Neural cell (in vitro differentiated cells): ENCODE measurements at regions not wholly inside any gene's neighbourhood (a gene's known extent, or its start where the extent isn't known, plus 50 kb on each side); places are given as distances from the start of the nearest gene placed in this dataset.

Source experiments
- H2AFZ ChIP-seq: fragments of 200-600, 300-800 bp; sonication (generic), shearing (Covaris generic); 2 replicates; pipeline ENCODE4 v1.6.0; 2014; ENCODE audit warnings: low read depth, mild to moderate bottlenecking, antibody characterized with exemption, low read length, moderate library complexity
- H3F3A ChIP-seq: fragments of 200-600 bp; shearing (Covaris generic); 2 replicates; pipeline ENCODE4 v1.6.1; 2016; ENCODE audit warnings: mild to moderate bottlenecking, moderate library complexity, mixed read lengths, antibody characterized with exemption, low read length; ENCODE audit not compliant: insufficient read depth, poor library complexity, severe bottlenecking
- H3K27ac ChIP-seq: fragments of 200-600, 300-800 bp; sonication (generic), shearing (Covaris generic); 2 replicates; pipeline ENCODE4 v1.5.1; 2014; ENCODE audit warnings: mild to moderate bottlenecking, low read length, moderate library complexity
- H3K27me3 ChIP-seq: fragments of 300-800, 200-600 bp; sonication (generic), shearing (Covaris generic); 2 replicates; pipeline ENCODE4 v1.6.0; 2014; ENCODE audit warnings: mild to moderate bottlenecking, low read depth, low read length, moderate library complexity; ENCODE audit not compliant: insufficient read depth
- H3K36me3 ChIP-seq: fragments of 300-800, 200-600 bp; sonication (generic), shearing (Covaris generic); 2 replicates; pipeline ENCODE4 v1.5.1; 2014; ENCODE audit warnings: mild to moderate bottlenecking, antibody characterized with exemption, low read length, moderate library complexity; ENCODE audit not compliant: insufficient read depth
- H3K4me2 ChIP-seq: fragments of 300-800, 200-600 bp; sonication (generic), shearing (Covaris generic); 2 replicates; pipeline ENCODE4 v1.6.0; 2014; ENCODE audit warnings: mild to moderate bottlenecking, low read length
- H3K4me3 ChIP-seq: fragments of 300-800, 200-600 bp; sonication (generic), shearing (Covaris generic); 2 replicates; pipeline ENCODE4 v1.5.1; 2014; ENCODE audit warnings: mild to moderate bottlenecking, low read length, moderate library complexity
- H3K79me2 ChIP-seq: fragments of 200-600 bp; shearing (Covaris generic); replicated peaks from 2 replicates; pipeline ENCODE4 v1.6.0; 2014; ENCODE audit warnings: mild to moderate bottlenecking, low read length, moderate library complexity; ENCODE audit not compliant: insufficient read depth
- H3K9ac ChIP-seq: fragments of 300-800, 200-600 bp; sonication (generic), shearing (Covaris generic); 2 replicates; pipeline ENCODE4 v1.6.1; 2016; ENCODE audit warnings: mild to moderate bottlenecking, low read length, mixed read lengths
- H3K9me2 ChIP-seq: fragments of 200-600 bp; shearing (Covaris generic); 2 replicates; pipeline ENCODE4 v1.6.1; 2016; ENCODE audit warnings: mild to moderate bottlenecking, low read length, mixed read lengths; ENCODE audit not compliant: insufficient read depth
- H3K9me3 ChIP-seq: fragments of 200-600, 300-800 bp; sonication (generic), shearing (Covaris generic); 2 replicates; pipeline ENCODE4 v1.6.1; 2016; ENCODE audit warnings: mild to moderate bottlenecking, mixed run types, low read length, moderate library complexity, mixed read lengths
- H4K20me1 ChIP-seq: fragments of 200-600 bp; shearing (Covaris generic); 2 replicates; pipeline ENCODE4 v1.6.1; 2016; ENCODE audit warnings: mild to moderate bottlenecking, mixed run types; ENCODE audit not compliant: insufficient read depth
- EP300 ChIP-seq: fragments of 450-650 bp; conservative IDR thresholded peaks from 2 replicates; pipeline ENCODE4 v1.6.1; 2014; ENCODE audit warnings: antibody characterized with exemption, mild to moderate bottlenecking, moderate library complexity; ENCODE audit not compliant: poor library complexity, severe bottlenecking
- EZH2 ChIP-seq: fragments of 200-600, 300-800 bp; shearing (Covaris generic), sonication (generic); IDR thresholded peaks from 2 replicates; pipeline ENCODE4 v1.6.1; 2014; ENCODE audit warnings: antibody characterized with exemption, low read length, borderline replicate concordance, mild to moderate bottlenecking; ENCODE audit not compliant: insufficient read depth, poor library complexity, severe bottlenecking
- MXI1 ChIP-seq: fragments of 450-650 bp; conservative IDR thresholded peaks from 2 replicates; pipeline ENCODE4 v1.6.1; 2014; ENCODE audit warnings: antibody characterized with exemption, mild to moderate bottlenecking; ENCODE audit not compliant: poor library complexity, severe bottlenecking
- POLR2AphosphoS5 ChIP-seq: IDR thresholded peaks from 2 replicates; pipeline ENCODE4 v1.6.1; 2012
- RAD21 ChIP-seq: fragments of 450-650 bp; conservative IDR thresholded peaks from 2 replicates; pipeline ENCODE4 v1.6.1; 2014; ENCODE audit warnings: antibody characterized with exemption, mild to moderate bottlenecking, moderate library complexity
- REST ChIP-seq: IDR thresholded peaks from 2 replicates; pipeline ENCODE4 v1.6.1; 2012; ENCODE audit warnings: borderline replicate concordance
- SMC3 ChIP-seq: fragments of 450-650 bp; conservative IDR thresholded peaks from 2 replicates; pipeline ENCODE4 v1.6.1; 2014; ENCODE audit warnings: antibody characterized with exemption, mild to moderate bottlenecking, moderate library complexity; ENCODE audit not compliant: poor library complexity
- TAF1 ChIP-seq: IDR thresholded peaks from 2 replicates; pipeline ENCODE4 v1.6.1; 2012; ENCODE audit warnings: low read depth
- TF ChIP-seq, protein P1 (sequence below): fragments of 450-650 bp; IDR thresholded peaks from 2 replicates; pipeline ENCODE4 v1.5.1; 2014; ENCODE audit warnings: antibody characterized with exemption, mild to moderate bottlenecking, moderate library complexity; ENCODE audit not compliant: poor library complexity, severe bottlenecking

DNA sequence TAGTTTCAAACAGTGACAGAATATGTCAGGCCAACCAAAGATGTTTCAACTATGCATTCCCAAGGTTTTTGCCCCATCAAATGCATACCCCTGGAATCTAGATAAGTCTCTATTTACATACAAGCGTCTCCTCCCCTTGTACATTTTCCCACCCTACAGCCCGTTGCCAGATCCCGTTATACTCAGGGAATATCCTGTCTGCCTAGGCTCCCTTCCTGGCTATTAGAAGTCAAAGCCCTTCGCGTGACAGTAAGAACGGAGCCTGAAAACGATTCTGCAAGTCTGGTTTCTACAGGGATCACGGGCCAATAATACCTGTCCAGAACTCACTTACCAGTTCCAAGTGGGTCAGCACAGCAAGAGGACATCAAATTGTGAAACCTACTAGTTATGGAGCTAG is 134.8 kb downstream of the LACC1 start:
- no peaks in the 10 kb centered on the region for H3K9me2 ChIP-seq
- no peak overlapping the region for H3K4me3 ChIP-seq
- H3K27ac ChIP-seq, result no peak overlapping the region
- H2AFZ ChIP-seq, result no peak overlapping the region
- H3K4me2 ChIP-seq, result no peak overlapping the region
- H4K20me1 ChIP-seq, result no peaks in the 10 kb centered on the region
- H3K9me3 ChIP-seq, result no peaks in the 10 kb centered on the region
- H3K36me3 ChIP-seq, result no peaks in the 10 kb centered on the region
- H3K27me3 ChIP-seq, result no peaks in the 10 kb centered on the region
- H3K79me2 ChIP-seq, result no peaks in the 10 kb centered on the region
- no peak overlapping the region for H3K9ac ChIP-seq
- H3F3A ChIP-seq, result no peaks in the 10 kb centered on the region
- TF ChIP-seq MXI1 (no peak), SMC3 (no peak), EP300 (no peak), RAD21 (no peak), REST (no peak), POLR2AphosphoS5 (no peak), TAF1 (no peak), EZH2 (no peak)
- TF ChIP-seq, protein P1, sequence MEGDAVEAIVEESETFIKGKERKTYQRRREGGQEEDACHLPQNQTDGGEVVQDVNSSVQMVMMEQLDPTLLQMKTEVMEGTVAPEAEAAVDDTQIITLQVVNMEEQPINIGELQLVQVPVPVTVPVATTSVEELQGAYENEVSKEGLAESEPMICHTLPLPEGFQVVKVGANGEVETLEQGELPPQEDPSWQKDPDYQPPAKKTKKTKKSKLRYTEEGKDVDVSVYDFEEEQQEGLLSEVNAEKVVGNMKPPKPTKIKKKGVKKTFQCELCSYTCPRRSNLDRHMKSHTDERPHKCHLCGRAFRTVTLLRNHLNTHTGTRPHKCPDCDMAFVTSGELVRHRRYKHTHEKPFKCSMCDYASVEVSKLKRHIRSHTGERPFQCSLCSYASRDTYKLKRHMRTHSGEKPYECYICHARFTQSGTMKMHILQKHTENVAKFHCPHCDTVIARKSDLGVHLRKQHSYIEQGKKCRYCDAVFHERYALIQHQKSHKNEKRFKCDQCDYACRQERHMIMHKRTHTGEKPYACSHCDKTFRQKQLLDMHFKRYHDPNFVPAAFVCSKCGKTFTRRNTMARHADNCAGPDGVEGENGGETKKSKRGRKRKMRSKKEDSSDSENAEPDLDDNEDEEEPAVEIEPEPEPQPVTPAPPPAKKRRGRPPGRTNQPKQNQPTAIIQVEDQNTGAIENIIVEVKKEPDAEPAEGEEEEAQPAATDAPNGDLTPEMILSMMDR, result no peak

- H3K9ac ChIP-seq, result no peak overlapping the region
- H3K4me2 ChIP-seq, result no peak overlapping the region
- no peaks in the 10 kb centered on the region for H4K20me1 ChIP-seq
- no peak overlapping the region for H3K4me3 ChIP-seq
- H2AFZ ChIP-seq, result no peak overlapping the region
- TF ChIP-seq TAF1 (no peak), MXI1 (no peak), EZH2 (no peak), SMC3 (no peak)
- TF ChIP-seq, protein P1, result no peak
- H3K9me3 ChIP-seq, result no peaks in the 10 kb centered on the region
- no peaks in the 10 kb centered on the region for H3K36me3 ChIP-seq
- H3K9me2 ChIP-seq, result no peaks in the 10 kb centered on the region
- H3K79me2 ChIP-seq, result no peaks in the 10 kb centered on the region
- no peaks in the 10 kb centered on the region for H3F3A ChIP-seq
- H3K27ac ChIP-seq, result no peak overlapping the region
- H3K27me3 ChIP-seq, result no peaks in the 10 kb centered on the region
Observed at GRCh38 chr13:44015118-44015517, 135.4 kb downstream of the LACC1 start.
